GM21619 (cell line): ENCODE measurements at regions not wholly inside any gene's neighbourhood (a gene's known extent, or its start where the extent isn't known, plus 50 kb on each side); places are given as distances from the start of the nearest gene placed in this dataset.

Source experiments
- ATAC-seq: cut with Tn5 transposase; IDR thresholded peaks from one replicate; pipeline ENCODE4 v1.9.1; 2021; ENCODE audit not compliant: unreplicated experiment

- no peak for ATAC-seq
Measured at GRCh38 chr14:22458737-22459136, 130.3 kb downstream of the DAD1 start.

- ATAC-seq, result no peak
Measured at GRCh38 chr14:22456998-22457594, 131.9 kb downstream of the DAD1 start.

DNA sequence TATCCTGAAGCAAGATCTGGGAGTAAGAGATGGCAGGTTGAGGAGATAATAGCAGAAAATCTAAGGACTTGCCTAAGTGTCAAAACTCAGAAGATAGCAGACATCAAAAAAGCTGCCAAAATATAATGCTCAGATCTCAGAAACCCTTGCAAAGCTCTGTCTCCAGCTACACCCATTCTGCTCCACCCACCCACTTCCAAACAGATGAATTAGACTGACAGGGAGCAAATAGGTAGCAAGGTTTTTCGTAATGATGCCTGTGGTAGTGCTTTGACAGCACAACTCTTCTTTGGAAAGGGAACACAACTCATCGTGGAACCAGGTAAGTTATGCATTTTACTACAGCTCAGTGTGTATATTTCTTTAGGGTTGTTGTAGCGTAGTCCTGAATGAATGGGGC is 132.6 kb downstream of the DAD1 start:
- no peak for ATAC-seq

GRCh38 chr14:22452330-22452729 is 136.7 kb downstream of the DAD1 start:
- no peak for ATAC-seq

- no peak for ATAC-seq
Measured at GRCh38 chr14:22450266-22450665, 138.8 kb downstream of the DAD1 start.

DNA sequence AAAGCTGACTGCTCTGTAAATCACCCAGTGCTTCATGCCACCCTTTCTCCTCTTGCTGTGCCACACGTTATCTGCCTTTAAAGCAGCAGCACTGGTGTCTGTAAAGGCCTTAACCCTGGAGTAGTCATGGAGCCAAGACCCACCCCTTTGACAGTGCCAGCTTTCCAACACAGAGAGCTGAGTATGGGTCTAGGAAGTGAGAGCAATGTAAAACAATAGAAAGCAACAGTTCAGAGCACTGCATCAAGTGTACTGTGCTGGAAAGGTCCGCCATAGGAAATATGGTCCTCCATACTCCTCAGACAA is 139.5 kb downstream of the DAD1 start:
- ATAC-seq, result no peak

DNA sequence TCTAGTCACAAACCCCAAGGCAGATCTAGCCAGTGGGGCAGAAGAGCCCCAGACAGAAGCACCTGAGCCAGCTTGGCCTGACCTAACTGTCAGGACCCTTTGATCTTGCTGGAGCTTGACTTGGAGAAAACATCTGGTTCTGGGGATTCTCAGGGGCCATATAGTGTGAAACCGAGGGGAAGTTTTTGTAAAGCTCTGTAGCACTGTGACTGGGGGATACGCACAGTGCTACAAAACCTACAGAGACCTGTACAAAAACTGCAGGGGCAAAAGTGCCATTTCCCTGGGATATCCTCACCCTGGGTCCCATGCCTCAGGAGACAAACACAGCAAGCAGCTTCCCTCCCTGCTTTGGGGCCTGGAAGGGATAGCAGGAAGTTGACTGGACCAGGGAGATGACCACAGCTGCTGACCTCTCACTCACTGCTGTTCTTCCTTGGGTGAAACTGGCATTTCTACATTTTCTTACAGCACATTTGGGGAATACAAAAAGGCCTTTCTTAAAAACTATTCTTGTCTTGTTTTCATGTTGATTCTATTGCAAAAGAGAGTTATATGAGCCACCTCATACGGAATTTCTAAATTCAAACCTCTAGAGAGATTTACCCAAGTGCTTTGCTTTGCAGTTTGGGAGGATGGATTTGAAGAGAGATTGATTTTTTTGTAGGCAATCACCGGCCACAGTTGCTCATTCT is 140.0 kb downstream of the DAD1 start:
- ATAC-seq, result peak; percentile 45

- peak; percentile 72 for ATAC-seq
Measured at GRCh38 chr14:22448035-22448904, 140.8 kb downstream of the DAD1 start.

DNA sequence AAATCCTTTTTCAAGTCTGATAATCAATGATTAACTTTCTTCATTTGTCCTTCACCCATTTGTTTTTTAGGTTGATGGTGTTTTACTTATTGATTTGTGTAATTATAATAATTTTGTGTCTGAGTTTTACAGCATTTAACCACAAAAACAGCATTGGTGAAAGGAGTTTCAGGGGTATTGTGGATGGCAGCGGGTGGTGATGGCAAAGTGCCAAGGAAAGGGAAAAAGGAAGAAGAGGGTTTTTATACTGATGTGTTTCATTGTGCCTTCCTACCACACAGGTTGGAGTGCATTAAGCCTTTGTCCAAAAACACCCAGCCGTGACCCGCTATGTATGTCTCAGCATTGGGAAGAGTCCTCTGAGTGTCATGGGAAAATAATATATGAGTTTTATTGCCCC is 150.3 kb downstream of the DAD1 start:
- ATAC-seq, result no peak

GRCh38 chr14:22434901-22435550 is 154.0 kb downstream of the DAD1 start:
- no peak for ATAC-seq

DNA sequence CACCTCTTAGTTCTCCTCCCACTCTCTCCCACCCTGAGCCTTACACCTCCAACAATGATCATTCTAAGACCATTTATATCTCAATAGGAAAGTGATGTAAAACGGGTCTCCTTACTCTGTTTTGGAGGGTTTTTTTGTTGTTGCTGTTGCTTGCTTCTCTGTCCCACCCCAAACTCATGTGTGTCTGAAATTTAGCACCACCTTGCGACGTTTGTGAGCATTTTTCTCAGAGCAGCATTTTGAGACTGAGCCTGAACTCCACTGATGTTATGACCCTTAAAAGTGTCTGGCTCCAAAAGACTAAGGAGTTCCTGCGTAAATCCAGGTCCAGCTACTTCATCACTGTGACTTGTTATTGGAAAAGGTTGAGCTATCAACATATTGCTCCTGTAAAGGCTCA is 155.0 kb downstream of the DAD1 start:
- ATAC-seq, result no peak

- ATAC-seq, result no peak
Measured at GRCh38 chr14:22433069-22433468, 156.0 kb downstream of the DAD1 start.

DNA sequence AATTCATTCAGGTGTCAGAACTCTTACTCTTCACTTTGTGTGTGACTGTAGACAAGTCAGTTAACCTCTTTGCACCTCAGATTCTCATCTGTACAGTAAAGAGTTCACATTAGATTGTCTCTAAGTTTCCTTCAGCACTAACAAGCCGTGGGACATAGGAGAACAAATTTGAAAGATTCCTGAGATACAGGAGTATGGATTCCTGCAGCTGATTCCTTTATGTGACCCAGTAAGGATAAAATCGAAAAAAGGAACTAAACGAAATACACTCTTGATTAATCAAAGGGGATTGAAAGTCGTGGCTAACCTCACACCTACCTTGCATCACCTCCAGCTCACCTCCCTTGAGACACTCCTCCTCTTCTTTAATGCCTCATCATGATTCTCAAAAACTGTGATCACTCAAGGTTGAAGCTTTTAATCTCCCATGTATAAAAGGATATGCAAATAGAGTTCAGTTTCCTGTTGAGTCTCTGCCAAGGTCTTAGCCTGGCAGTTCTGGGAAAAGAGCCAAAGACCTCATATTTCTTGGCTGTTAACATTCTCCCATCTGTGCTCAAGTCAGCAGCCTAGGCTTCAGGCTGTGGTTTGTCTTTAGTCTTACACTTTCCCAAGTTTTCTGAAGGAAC is 156.6 kb downstream of the DAD1 start:
- no peak for ATAC-seq

GRCh38 chr14:22429546-22430294 is 159.3 kb downstream of the DAD1 start:
- no peak for ATAC-seq

DNA sequence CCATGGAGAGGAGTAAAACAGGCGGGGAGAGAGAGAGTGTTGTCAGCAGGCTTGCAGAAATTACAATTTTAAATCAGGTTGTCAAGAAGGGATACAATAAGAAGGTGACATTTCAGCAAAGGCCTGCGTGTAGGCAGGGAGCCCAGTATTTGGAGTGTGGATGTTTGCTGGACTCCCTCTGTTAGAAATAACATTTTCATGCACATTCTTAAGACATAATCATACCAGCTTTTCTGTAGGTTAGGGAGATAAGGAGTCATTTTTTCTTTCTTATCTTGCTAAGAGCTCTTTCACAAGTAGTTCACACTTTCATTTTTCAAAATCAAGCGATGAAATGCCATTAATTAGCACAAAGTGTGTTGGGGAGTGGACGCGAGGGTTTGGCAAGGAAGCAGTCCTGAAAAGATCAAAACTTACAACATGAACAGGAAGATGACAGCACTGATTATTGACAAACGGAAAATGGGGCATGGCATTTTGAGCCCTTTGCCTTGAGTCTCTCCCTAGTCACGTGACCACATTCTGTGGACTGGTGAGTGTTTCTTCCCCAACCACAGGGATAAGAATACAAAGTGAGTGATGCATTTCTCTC is 160.2 kb downstream of the DAD1 start:
- no peak for ATAC-seq

- no peak for ATAC-seq
Measured at GRCh38 chr14:22427771-22428231, 161.2 kb downstream of the DAD1 start.

DNA sequence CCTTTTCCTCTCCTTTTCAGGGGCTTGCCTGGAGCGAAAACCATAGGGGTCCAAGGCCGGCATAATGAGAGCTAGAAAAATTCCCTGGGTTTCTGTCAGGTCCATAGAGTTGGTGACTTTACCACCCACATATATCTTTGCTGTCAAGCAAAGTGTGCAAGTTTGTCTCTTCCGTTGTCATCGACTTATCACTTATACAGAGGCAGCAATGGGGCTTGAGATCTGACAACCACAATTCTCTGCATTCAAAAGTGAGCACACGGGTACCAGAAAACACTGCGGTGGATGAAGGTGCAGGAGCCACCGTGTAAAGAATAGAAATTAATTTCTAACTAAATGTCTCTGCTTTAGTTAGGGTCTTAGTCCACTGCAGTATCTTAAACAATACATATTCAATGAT is 162.3 kb downstream of the DAD1 start:
- ATAC-seq, result no peak

DNA sequence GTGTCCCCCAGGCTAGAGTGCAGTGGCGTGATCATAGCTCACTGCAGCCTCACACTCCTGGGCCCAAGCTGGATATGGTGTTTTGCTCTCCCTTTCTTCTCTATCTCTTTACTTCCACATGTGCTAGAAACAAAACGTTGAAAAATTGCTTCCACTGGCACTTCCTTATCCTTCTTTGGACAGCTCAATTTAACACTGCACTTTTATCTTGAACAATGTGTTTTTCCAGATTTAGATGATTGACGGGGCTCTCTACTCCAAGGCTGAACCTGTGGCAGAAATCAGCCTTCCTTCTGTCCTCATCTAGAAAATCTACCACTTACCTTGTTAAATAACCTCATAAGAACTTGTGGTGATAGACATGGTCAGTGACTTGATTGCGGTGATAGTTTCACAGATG is 165.1 kb downstream of the DAD1 start:
- no peak for ATAC-seq

- no peak for ATAC-seq
Measured at GRCh38 chr14:22422238-22422637, 166.8 kb downstream of the DAD1 start.

- ATAC-seq, result no peak
Measured at GRCh38 chr14:22420598-22421186, 168.3 kb downstream of the DAD1 start.
